ENCODE measurements at regions not wholly inside any gene's neighbourhood (a gene's known extent, or its start where the extent isn't known, plus 50 kb on each side); places are given as distances from the start of the nearest gene placed in this dataset.

DNA sequence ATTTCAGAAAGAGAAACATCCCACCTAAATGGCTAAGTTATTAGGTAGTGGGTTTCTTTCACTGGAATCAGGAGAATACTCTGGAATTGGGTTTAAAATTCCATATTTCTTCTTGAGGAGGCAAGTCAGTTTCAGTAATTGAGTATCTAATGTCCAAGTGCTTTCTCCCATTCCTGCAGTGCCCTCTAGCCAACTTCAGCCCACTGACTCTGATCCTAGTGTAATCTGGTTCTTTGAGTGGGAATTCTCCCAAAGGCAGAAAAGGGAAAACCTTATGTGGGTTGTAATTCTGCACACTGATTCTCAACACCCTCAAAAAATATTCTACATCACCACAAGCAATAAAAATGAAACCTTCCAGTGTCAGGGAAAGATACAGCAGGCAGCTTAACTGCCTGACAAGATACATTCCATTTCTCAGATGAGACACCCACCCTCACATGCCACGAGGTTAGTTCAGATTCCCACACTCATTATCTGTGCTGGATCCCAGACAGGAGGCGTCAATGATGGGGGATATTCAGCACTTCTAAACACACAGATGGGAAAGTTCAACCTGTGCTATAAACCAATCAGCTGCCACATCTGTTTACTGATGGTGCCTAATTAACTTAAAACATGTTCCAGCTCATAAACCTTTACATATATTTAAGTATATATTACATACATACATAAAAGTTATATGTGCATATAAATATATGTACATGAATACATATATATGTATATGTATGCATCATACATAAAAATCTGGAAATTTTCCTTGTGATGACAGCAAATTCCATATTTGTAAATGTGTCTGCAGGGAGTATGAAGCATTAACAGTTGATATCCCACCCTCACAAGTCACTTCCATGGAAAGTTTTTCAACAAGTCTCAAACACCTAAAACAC lies 833.4 kb upstream of the AMELY start:
- H3K4me3 ChIP-seq (ENCODE audit: low read depth, low read length, poor library complexity, severe bottlenecking) = no peak overlapping the region
- no peak for DNase-seq (ENCODE audit: low spot score)
- no peak overlapping the region for H3K27ac ChIP-seq (ENCODE audit: low read depth, low read length, poor library complexity, severe bottlenecking)
- no peak overlapping the region for H2AFZ ChIP-seq (ENCODE audit: low read length)
- no peaks in the 10 kb centered on the region for H3K4me1 ChIP-seq (ENCODE audit: insufficient read depth, low read length, poor library complexity, severe bottlenecking)
- intact Hi-C loops (cut with micrococcal nuclease; ENCODE audit: unreplicated experiment) = no loop called here
- CTCF ChIA-PET (ENCODE audit: unreplicated experiment) = no interaction called here
- TF ChIP-seq EZH2phosphoT487 (IDR thresholded peaks at IDR 0.05; ENCODE audit: borderline replicate concordance, low read depth, low read length) = no peak
- TF ChIP-seq, protein P1, sequence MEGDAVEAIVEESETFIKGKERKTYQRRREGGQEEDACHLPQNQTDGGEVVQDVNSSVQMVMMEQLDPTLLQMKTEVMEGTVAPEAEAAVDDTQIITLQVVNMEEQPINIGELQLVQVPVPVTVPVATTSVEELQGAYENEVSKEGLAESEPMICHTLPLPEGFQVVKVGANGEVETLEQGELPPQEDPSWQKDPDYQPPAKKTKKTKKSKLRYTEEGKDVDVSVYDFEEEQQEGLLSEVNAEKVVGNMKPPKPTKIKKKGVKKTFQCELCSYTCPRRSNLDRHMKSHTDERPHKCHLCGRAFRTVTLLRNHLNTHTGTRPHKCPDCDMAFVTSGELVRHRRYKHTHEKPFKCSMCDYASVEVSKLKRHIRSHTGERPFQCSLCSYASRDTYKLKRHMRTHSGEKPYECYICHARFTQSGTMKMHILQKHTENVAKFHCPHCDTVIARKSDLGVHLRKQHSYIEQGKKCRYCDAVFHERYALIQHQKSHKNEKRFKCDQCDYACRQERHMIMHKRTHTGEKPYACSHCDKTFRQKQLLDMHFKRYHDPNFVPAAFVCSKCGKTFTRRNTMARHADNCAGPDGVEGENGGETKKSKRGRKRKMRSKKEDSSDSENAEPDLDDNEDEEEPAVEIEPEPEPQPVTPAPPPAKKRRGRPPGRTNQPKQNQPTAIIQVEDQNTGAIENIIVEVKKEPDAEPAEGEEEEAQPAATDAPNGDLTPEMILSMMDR (conservative IDR thresholded peaks at IDR 0.05; ENCODE audit: low read length) = no peak
- no TSS peak for BruUV-seq (replicated peaks)
- H3K4me2 ChIP-seq (ENCODE audit: low read length) = no peak overlapping the region
- H4K20me1 ChIP-seq (ENCODE audit: insufficient read depth, low read length) = no peaks in the 10 kb centered on the region
- no peaks in the 10 kb centered on the region for H3K9me3 ChIP-seq (ENCODE audit: low read length)
- no peaks in the 10 kb centered on the region for H3K9me2 ChIP-seq (ENCODE audit: insufficient read depth, low read length)
- H3K36me3 ChIP-seq (ENCODE audit: insufficient read depth, low read length) = no peaks in the 10 kb centered on the region
- POLR2A ChIA-PET = interaction anchor here (0.7 to 1.3 kb wide), 2 partner anchors 10 to 15 kb away, joined by 3 to 4 read pairs; no protein-coding TSS in a partner anchor
- H3K79me2 ChIP-seq (ENCODE audit: insufficient read depth, low read depth, low read length) = no peaks in the 10 kb centered on the region

GRCh38 chrY:7736847-7737365 lies 825.4 kb upstream of the AMELY start:
- TF ChIP-seq EZH2phosphoT487 (IDR thresholded peaks at IDR 0.05; ENCODE audit: borderline replicate concordance, low read depth, low read length) = no peak
- TF ChIP-seq, protein P1 (conservative IDR thresholded peaks at IDR 0.05; ENCODE audit: low read length) = no peak
- CTCF ChIA-PET (ENCODE audit: unreplicated experiment) = no interaction called here
- POLR2A ChIA-PET = no interaction called here

More at GRCh38 chrY:7736847-7737365, 825.4 kb upstream of the AMELY start:
- BruUV-seq (replicated peaks) = no TSS peak
- H3K27ac ChIP-seq (ENCODE audit: low read depth, low read length, poor library complexity, severe bottlenecking) = no peak overlapping the region
- no peaks in the 10 kb centered on the region for H4K20me1 ChIP-seq (ENCODE audit: insufficient read depth, low read length)
- DNase-seq (ENCODE audit: low spot score) = peak; percentile 4
- H2AFZ ChIP-seq (ENCODE audit: low read length) = no peak overlapping the region
- H3K36me3 ChIP-seq (ENCODE audit: insufficient read depth, low read length) = no peaks in the 10 kb centered on the region
- H3K4me1 ChIP-seq (ENCODE audit: insufficient read depth, low read length, poor library complexity, severe bottlenecking) = peaks cover 25% of the 10 kb centered on the region
- intact Hi-C loops (cut with micrococcal nuclease; ENCODE audit: unreplicated experiment) = loop anchor here (10.0 kb wide), 1 partner anchor 462 kb away; no protein-coding TSS in a partner anchor
- no peaks in the 10 kb centered on the region for H3K9me3 ChIP-seq (ENCODE audit: low read length)
- H3K9me2 ChIP-seq (ENCODE audit: insufficient read depth, low read length) = no peaks in the 10 kb centered on the region
- no peaks in the 10 kb centered on the region for H3K79me2 ChIP-seq (ENCODE audit: insufficient read depth, low read depth, low read length)
- H3K4me3 ChIP-seq (ENCODE audit: low read depth, low read length, poor library complexity, severe bottlenecking) = no peak overlapping the region
- no peak overlapping the region for H3K4me2 ChIP-seq (ENCODE audit: low read length)

Measured in OCI-LY7 (cell line).